ENCODE measurements at regions not wholly inside any gene's neighbourhood (a gene's known extent, or its start where the extent isn't known, plus 50 kb on each side); places are given as distances from the start of the nearest gene placed in this dataset.

DNA sequence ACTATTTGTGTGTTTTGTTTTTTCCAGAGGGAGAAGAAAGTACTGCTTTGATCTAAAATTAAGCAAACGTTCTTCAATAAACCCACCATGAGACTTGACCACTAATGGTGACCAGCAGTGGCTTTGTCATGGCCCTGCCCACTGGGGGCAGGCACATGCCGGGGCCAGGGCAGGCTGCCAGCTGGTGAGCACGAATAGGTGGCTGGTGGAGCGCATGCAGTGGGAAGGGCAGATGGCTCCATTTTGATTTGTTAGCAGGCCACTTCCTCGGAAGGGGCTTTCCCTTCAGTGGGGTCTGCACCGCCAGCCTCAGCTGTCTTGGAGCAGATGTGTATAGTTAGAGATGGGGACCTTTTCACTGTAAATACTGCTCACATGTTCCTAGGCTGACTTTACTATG, 277.1 kb downstream of the SOX11 start:
- no peak for DNase-seq (ENCODE audit: low spot score)
- TF ChIP-seq, protein P1, sequence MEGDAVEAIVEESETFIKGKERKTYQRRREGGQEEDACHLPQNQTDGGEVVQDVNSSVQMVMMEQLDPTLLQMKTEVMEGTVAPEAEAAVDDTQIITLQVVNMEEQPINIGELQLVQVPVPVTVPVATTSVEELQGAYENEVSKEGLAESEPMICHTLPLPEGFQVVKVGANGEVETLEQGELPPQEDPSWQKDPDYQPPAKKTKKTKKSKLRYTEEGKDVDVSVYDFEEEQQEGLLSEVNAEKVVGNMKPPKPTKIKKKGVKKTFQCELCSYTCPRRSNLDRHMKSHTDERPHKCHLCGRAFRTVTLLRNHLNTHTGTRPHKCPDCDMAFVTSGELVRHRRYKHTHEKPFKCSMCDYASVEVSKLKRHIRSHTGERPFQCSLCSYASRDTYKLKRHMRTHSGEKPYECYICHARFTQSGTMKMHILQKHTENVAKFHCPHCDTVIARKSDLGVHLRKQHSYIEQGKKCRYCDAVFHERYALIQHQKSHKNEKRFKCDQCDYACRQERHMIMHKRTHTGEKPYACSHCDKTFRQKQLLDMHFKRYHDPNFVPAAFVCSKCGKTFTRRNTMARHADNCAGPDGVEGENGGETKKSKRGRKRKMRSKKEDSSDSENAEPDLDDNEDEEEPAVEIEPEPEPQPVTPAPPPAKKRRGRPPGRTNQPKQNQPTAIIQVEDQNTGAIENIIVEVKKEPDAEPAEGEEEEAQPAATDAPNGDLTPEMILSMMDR (IDR thresholded peaks at IDR 0.05; ENCODE audit: extremely low read depth, insufficient read depth, missing control alignments) = no peak
- in situ Hi-C loops (cut with MboI; ENCODE audit: low pct_unique_long_range_greater_than_20kb, low sequenced_read_pairs, unreplicated experiment) = no loop called here

DNA sequence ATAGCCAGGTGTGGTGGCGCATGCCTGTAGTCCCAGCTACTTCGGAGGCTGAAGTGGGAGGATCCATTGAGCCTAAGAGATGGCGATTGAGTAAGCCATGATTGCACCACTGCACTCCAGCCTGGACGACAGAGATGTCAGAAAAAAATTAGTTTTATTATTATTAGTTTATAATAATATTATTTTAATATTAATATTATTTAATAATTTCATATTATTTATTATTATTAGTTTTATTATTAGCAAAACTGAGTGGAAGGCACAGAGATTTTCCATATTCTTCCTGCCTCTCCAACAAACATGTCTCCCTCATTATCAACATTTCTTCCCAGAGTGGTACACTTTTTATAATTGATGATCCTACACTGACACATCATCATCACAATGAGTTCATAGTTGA, 278.2 kb downstream of the SOX11 start:
- TF ChIP-seq, protein P1 (IDR thresholded peaks at IDR 0.05; ENCODE audit: extremely low read depth, insufficient read depth, missing control alignments) = no peak
- DNase-seq (ENCODE audit: low spot score) = no peak
- in situ Hi-C loops (cut with MboI; ENCODE audit: low pct_unique_long_range_greater_than_20kb, low sequenced_read_pairs, unreplicated experiment) = no loop called here

DNA sequence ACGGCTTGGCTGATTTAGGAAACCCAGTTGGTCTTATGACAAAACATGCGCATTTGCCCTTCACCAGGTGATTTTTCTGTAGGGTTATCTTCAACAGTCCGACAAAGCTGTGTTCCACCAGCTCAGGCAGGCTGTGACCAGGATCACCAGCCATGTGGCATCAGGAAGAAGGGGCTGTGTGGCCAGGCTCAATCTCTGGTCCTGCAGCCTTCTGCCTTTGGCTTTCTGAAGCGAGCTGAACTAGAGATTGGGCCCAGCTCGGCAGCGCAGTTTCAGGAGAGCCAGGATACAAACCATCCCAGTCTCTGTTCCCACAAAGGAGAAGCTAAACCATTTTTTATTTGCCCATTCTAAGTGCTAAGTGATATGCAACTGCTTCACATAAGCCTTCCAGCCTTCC, 282.3 kb downstream of the SOX11 start:
- DNase-seq (ENCODE audit: low spot score) = no peak
- in situ Hi-C loops (cut with MboI; ENCODE audit: low pct_unique_long_range_greater_than_20kb, low sequenced_read_pairs, unreplicated experiment) = no loop called here
- TF ChIP-seq, protein P1 (IDR thresholded peaks at IDR 0.05; ENCODE audit: extremely low read depth, insufficient read depth, missing control alignments) = no peak

DNA sequence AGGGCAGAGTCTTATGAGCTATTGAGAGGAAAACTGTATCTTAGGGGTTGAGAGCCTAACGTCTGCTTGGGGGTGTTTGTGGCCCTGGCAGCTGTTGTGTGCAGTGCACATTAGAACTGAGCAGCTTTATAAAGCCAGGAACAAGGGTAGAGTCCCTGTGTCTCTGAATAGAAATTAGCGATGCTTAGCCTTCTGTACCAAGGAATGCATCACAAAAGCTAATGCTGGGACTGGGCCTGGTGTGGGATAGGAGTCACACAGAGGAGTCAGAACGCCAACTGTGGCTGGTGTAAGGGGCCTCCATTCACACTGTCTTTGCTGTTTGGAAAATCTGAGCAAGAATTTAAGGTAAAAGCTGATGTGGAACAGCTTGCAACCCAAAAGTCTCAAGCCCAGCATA, 283.2 kb downstream of the SOX11 start:
- in situ Hi-C loops (cut with MboI; ENCODE audit: low pct_unique_long_range_greater_than_20kb, low sequenced_read_pairs, unreplicated experiment) = no loop called here
- TF ChIP-seq, protein P1 (IDR thresholded peaks at IDR 0.05; ENCODE audit: extremely low read depth, insufficient read depth, missing control alignments) = no peak

DNA sequence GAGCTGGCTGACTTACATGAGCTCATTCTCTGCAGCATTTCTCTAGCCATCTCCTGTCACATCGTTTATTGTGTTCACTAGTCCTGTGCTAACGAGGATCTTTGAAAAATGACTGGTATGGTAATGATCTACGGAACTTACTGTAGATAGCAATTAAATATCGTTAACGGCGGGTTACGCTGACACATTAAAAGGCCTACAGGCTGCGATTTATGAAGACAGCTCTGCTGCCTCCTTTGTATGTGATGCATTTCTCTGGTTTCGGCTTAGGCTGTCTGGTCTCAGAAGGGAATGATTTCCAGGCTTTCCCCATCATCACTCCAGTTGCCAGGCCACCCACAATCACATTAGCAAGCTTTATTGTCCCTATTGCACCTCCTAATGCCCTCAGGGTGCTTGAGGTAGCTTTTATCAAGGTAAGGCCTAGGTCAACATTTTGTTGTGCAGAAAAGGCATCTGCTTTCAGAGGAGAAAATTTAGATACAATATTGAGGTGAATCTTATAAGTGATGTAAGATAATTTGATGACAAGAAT, 284.4 kb downstream of the SOX11 start:
- in situ Hi-C loops (cut with MboI; ENCODE audit: low pct_unique_long_range_greater_than_20kb, low sequenced_read_pairs, unreplicated experiment) = no loop called here
- TF ChIP-seq, protein P1 (IDR thresholded peaks at IDR 0.05; ENCODE audit: extremely low read depth, insufficient read depth, missing control alignments) = no peak
- DNase-seq (ENCODE audit: low spot score) = no peak

More for the DNA sequence above, 283.2 kb downstream of the SOX11 start:
- DNase-seq (ENCODE audit: low spot score) = no peak

DNA sequence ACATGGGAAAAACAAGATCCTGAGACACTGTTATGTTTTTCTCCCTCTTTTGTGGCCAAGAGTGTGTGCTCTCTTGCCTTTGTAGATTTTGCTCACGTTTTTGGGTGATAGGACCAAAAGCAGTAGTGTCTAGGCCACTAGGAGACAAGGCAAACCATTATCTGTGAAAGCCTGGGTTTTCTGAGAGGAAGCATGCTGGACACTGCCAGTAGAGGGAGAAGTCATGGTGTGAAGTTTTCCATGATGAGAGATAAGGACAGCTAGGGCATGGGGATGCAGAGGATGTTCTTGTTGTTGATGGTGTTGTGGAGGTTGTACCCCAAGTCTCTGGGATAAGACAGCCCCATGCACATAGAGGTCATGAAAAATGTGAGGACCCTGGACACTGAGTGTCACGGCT, 285.3 kb downstream of the SOX11 start:
- DNase-seq (ENCODE audit: low spot score) = no peak
- in situ Hi-C loops (cut with MboI; ENCODE audit: low pct_unique_long_range_greater_than_20kb, low sequenced_read_pairs, unreplicated experiment) = no loop called here

More for the DNA sequence above, 285.3 kb downstream of the SOX11 start:
- TF ChIP-seq, protein P1 (IDR thresholded peaks at IDR 0.05; ENCODE audit: extremely low read depth, insufficient read depth, missing control alignments) = no peak

Measured in GM13977 (cell line).